WTC11 (cell line): ENCODE measurements at regions not wholly inside any gene's neighbourhood (a gene's known extent, or its start where the extent isn't known, plus 50 kb on each side); places are given as distances from the start of the nearest gene placed in this dataset.

ENCODE experiments used
- ATAC-seq: fragments of 200-7000 bp; cut with Tn5 transposase; 2 replicates; pipeline ENCODE4 v1.10.0; 2021; ENCODE audit warnings: mild to moderate bottlenecking, moderate library complexity
- CTCF ChIA-PET: fragments of 300-600 bp; sonication (Branson Sonifier 250); formaldehyde crosslinking; loops from one replicate; lab custom pipeline; 2021; ENCODE audit warnings: antibody characterized with exemption; lab: Charles Lee
- POLR2A ChIA-PET: fragments of 350-600 bp; sonication (Branson Sonifier 250); formaldehyde crosslinking; loops from one replicate; lab custom pipeline; 2021; ENCODE audit warnings: antibody characterized with exemption; lab: Charles Lee
- DNase-seq: peaks from one replicate; pipeline ENCODE4 v3.0.0; 2021; ENCODE audit warnings: low spot score
- H3K27ac Mint-ChIP-seq: 2 replicates; pipeline ENCODE4 v1.8.0; 2021; ENCODE audit warnings: mixed read lengths
- H3K27me3 Mint-ChIP-seq: 2 replicates; pipeline ENCODE4 v1.8.0; 2021; ENCODE audit warnings: low read depth, mild to moderate bottlenecking, moderate library complexity, mixed read lengths
- H3K36me3 Mint-ChIP-seq: 2 replicates; pipeline ENCODE4 v1.8.0; 2021; ENCODE audit warnings: mixed read lengths
- H3K4me1 Mint-ChIP-seq: 2 replicates; pipeline ENCODE4 v1.8.0; 2022; ENCODE audit warnings: mixed read lengths
- H3K4me3 Mint-ChIP-seq: 2 replicates; pipeline ENCODE4 v1.8.0; 2021; ENCODE audit warnings: mild to moderate bottlenecking, moderate library complexity, mixed read lengths
- H3K9me3 Mint-ChIP-seq: 2 replicates; pipeline ENCODE4 v1.8.0; 2021; ENCODE audit warnings: mixed read lengths
- AFF4 ChIP-seq: sonication (generic); formaldehyde crosslinking; IDR thresholded peaks from 2 replicates; pipeline ENCODE4 v1.8.1; 2023; ENCODE audit warnings: mild to moderate bottlenecking, missing genetic modification reagents, borderline replicate concordance
- ARID4B ChIP-seq: sonication (generic); formaldehyde crosslinking; IDR thresholded peaks from 2 replicates; pipeline ENCODE4 v1.8.0; 2023; ENCODE audit warnings: missing genetic modification reagents, mild to moderate bottlenecking, borderline replicate concordance
- ATF1 ChIP-seq: sonication (generic); formaldehyde crosslinking; IDR thresholded peaks from 2 replicates; pipeline ENCODE4 v1.8.1; 2023; ENCODE audit warnings: mild to moderate bottlenecking, moderate library complexity, missing genetic modification reagents
- ATF3 ChIP-seq: sonication (generic); formaldehyde crosslinking; conservative IDR thresholded peaks from 2 replicates; pipeline ENCODE4 v1.8.1; 2022; ENCODE audit warnings: mild to moderate bottlenecking, missing genetic modification reagents
- CBFB ChIP-seq: sonication (generic); formaldehyde crosslinking; IDR thresholded peaks from 2 replicates; pipeline ENCODE4 v1.8.1; 2022; ENCODE audit warnings: mild to moderate bottlenecking, low read depth, missing genetic modification reagents
- ERG ChIP-seq: fragments of 250-450 bp; sonication (Bioruptor Pico); IDR thresholded peaks from 2 replicates; pipeline ENCODE4 v1.8.0; 2021; ENCODE audit warnings: mild to moderate bottlenecking
- NFE2L1 ChIP-seq: sonication (generic); formaldehyde crosslinking; IDR thresholded peaks from 2 replicates; pipeline ENCODE4 v1.8.1; 2023; ENCODE audit warnings: missing genetic modification reagents
- NFYB ChIP-seq: sonication (generic); formaldehyde crosslinking; conservative IDR thresholded peaks from 2 replicates; pipeline ENCODE4 v1.8.0; 2022; ENCODE audit warnings: low read depth, missing genetic modification reagents
- TEAD4 ChIP-seq: sonication (generic); formaldehyde crosslinking; IDR thresholded peaks from 2 replicates; pipeline ENCODE4 v1.8.0; 2022; ENCODE audit warnings: mild to moderate bottlenecking, missing genetic modification reagents
- ZNF219 ChIP-seq: sonication (generic); formaldehyde crosslinking; IDR thresholded peaks from 2 replicates; pipeline ENCODE4 v1.8.0; 2023; ENCODE audit warnings: missing genetic modification reagents, mild to moderate bottlenecking, borderline replicate concordance
- ZNF263 ChIP-seq: sonication (generic); formaldehyde crosslinking; IDR thresholded peaks from 2 replicates; pipeline ENCODE4 v1.8.1; 2022; ENCODE audit warnings: low read depth, mild to moderate bottlenecking, moderate library complexity, missing genetic modification reagents
- ZNF423 ChIP-seq: fragments of 250-450 bp; sonication (Bioruptor Pico); IDR thresholded peaks from 2 replicates; pipeline ENCODE4 v2.1.2; 2022; ENCODE audit warnings: mild to moderate bottlenecking, moderate library complexity
- TF ChIP-seq, protein P1 (sequence below): fragments of 250-450 bp; sonication (Bioruptor Pico); IDR thresholded peaks from 2 replicates; pipeline ENCODE4 v1.9.0; 2021; ENCODE audit warnings: mild to moderate bottlenecking, borderline replicate concordance
- TF ChIP-seq, protein P2 (sequence below): fragments of 250-450 bp; sonication (Bioruptor Pico); IDR thresholded peaks from 2 replicates; pipeline ENCODE4 v1.9.0; 2021; ENCODE audit warnings: mild to moderate bottlenecking
- TF ChIP-seq, protein P3 (sequence below): sonication (generic); formaldehyde crosslinking; IDR thresholded peaks from 2 replicates; pipeline ENCODE4 v1.8.0; 2022; ENCODE audit warnings: mild to moderate bottlenecking, missing genetic modification reagents
- TF ChIP-seq, protein P4 (sequence below): sonication (generic); formaldehyde crosslinking; IDR thresholded peaks from 2 replicates; pipeline ENCODE4 v1.8.0; 2022; ENCODE audit warnings: mild to moderate bottlenecking, missing genetic modification reagents
- TF ChIP-seq, protein P5 (sequence below): sonication (generic); formaldehyde crosslinking; IDR thresholded peaks from 2 replicates; pipeline ENCODE4 v1.8.1; 2023; ENCODE audit warnings: mild to moderate bottlenecking, missing genetic modification reagents, moderate library complexity

GRCh38 chr9:126080641-126081040 is 246.0 kb upstream of the MVB12B start (continued):
- TF ChIP-seq NFYB (CRISPR knock-in tag) = no peak
- TF ChIP-seq, protein P1, sequence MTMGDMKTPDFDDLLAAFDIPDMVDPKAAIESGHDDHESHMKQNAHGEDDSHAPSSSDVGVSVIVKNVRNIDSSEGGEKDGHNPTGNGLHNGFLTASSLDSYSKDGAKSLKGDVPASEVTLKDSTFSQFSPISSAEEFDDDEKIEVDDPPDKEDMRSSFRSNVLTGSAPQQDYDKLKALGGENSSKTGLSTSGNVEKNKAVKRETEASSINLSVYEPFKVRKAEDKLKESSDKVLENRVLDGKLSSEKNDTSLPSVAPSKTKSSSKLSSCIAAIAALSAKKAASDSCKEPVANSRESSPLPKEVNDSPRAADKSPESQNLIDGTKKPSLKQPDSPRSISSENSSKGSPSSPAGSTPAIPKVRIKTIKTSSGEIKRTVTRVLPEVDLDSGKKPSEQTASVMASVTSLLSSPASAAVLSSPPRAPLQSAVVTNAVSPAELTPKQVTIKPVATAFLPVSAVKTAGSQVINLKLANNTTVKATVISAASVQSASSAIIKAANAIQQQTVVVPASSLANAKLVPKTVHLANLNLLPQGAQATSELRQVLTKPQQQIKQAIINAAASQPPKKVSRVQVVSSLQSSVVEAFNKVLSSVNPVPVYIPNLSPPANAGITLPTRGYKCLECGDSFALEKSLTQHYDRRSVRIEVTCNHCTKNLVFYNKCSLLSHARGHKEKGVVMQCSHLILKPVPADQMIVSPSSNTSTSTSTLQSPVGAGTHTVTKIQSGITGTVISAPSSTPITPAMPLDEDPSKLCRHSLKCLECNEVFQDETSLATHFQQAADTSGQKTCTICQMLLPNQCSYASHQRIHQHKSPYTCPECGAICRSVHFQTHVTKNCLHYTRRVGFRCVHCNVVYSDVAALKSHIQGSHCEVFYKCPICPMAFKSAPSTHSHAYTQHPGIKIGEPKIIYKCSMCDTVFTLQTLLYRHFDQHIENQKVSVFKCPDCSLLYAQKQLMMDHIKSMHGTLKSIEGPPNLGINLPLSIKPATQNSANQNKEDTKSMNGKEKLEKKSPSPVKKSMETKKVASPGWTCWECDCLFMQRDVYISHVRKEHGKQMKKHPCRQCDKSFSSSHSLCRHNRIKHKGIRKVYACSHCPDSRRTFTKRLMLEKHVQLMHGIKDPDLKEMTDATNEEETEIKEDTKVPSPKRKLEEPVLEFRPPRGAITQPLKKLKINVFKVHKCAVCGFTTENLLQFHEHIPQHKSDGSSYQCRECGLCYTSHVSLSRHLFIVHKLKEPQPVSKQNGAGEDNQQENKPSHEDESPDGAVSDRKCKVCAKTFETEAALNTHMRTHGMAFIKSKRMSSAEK (CRISPR knock-in tag) = no peak

DNA sequence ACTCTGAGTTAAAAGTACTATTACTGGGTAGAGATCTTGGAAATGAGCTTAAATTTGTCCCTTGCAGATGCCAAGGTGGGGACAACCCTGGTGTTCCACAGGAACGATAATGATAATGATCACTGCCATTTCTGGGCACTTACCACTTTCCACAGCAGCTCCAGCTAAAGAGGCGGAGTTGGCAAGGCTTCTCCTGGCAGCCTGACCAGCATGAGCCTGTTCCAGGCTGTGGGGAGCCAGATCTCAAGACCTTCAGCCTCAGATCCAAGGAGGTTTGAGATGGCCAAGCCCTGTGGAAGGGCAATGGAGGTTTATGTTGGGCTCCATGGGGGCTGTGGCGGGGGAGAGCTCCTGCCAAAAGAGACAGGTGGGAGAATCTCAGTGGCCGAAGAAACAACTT is 244.9 kb upstream of the MVB12B start:
- DNase-seq = no peak
- Mint-ChIP-seq H3K36me3 (peaks cover 22% of the 10 kb centered on the region), H3K4me3 (no peak overlapping the region), H3K4me1 (peaks cover 4% of the 10 kb centered on the region; the same call in 1 of the 2 replicates), H3K27ac (no peak overlapping the region), H3K9me3 (peaks cover 50% of the 10 kb centered on the region), H3K27me3 (peaks cover 18% of the 10 kb centered on the region)
- CTCF ChIA-PET = interaction anchor here (1.4 kb wide), 1 partner anchor 674 kb away, joined by 4 read pairs; no protein-coding TSS in a partner anchor
- POLR2A ChIA-PET = no interaction called here
- ATAC-seq = no peak
- TF ChIP-seq CBFB (CRISPR knock-in tag) (no peak), ARID4B (CRISPR knock-in tag) (no peak), ZNF423 (CRISPR knock-in tag) (no peak), ATF3 (CRISPR knock-in tag) (no peak), ERG (no peak), NFE2L1 (CRISPR knock-in tag) (no peak), ZNF219 (CRISPR knock-in tag) (no peak), AFF4 (CRISPR knock-in tag) (no peak), TEAD4 (CRISPR knock-in tag) (no peak), ATF1 (CRISPR knock-in tag) (no peak), ZNF263 (no peak)
- TF ChIP-seq, protein P2, sequence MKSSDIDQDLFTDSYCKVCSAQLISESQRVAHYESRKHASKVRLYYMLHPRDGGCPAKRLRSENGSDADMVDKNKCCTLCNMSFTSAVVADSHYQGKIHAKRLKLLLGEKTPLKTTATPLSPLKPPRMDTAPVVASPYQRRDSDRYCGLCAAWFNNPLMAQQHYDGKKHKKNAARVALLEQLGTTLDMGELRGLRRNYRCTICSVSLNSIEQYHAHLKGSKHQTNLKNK = no peak
- TF ChIP-seq, protein P3, sequence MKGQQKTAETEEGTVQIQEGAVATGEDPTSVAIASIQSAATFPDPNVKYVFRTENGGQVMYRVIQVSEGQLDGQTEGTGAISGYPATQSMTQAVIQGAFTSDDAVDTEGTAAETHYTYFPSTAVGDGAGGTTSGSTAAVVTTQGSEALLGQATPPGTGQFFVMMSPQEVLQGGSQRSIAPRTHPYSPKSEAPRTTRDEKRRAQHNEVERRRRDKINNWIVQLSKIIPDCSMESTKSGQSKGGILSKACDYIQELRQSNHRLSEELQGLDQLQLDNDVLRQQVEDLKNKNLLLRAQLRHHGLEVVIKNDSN (CRISPR knock-in tag) = no peak
- TF ChIP-seq, protein P4, sequence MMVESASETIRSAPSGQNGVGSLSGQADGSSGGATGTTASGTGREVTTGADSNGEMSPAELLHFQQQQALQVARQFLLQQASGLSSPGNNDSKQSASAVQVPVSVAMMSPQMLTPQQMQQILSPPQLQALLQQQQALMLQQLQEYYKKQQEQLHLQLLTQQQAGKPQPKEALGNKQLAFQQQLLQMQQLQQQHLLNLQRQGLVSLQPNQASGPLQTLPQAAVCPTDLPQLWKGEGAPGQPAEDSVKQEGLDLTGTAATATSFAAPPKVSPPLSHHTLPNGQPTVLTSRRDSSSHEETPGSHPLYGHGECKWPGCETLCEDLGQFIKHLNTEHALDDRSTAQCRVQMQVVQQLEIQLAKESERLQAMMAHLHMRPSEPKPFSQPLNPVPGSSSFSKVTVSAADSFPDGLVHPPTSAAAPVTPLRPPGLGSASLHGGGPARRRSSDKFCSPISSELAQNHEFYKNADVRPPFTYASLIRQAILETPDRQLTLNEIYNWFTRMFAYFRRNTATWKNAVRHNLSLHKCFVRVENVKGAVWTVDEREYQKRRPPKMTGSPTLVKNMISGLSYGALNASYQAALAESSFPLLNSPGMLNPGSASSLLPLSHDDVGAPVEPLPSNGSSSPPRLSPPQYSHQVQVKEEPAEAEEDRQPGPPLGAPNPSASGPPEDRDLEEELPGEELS = no peak
- TF ChIP-seq, protein P5, sequence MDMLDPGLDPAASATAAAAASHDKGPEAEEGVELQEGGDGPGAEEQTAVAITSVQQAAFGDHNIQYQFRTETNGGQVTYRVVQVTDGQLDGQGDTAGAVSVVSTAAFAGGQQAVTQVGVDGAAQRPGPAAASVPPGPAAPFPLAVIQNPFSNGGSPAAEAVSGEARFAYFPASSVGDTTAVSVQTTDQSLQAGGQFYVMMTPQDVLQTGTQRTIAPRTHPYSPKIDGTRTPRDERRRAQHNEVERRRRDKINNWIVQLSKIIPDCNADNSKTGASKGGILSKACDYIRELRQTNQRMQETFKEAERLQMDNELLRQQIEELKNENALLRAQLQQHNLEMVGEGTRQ (CRISPR knock-in tag) = no peak
